A549 (cell line): ENCODE measurements at regions not wholly inside any gene's neighbourhood (a gene's known extent, or its start where the extent isn't known, plus 50 kb on each side); places are given as distances from the start of the nearest gene placed in this dataset.

Source experiments
- CBX8 ChIP-seq: fragments of 200-600 bp; sonication (generic); IDR thresholded peaks from 2 replicates; pipeline ENCODE4 v1.6.1; 2016
- EP300 ChIP-seq, 2 experiments: fragments of >200 bp; sonication (Bioruptor Twin); formaldehyde crosslinking; IDR thresholded peaks; 2 replicates in 1 of 2; 3 replicates in 1 of 2; pipeline ENCODE4 v1.6.1; 2016 to 2017
- HOXA7 ChIP-seq: fragments of 250-450 bp; sonication (Bioruptor Pico); IDR thresholded peaks from 2 replicates; pipeline ENCODE4 v1.5.0; 2020; ENCODE audit warnings: mild to moderate bottlenecking, moderate library complexity
- KDM1A ChIP-seq: fragments of 200-600 bp; sonication (generic); IDR thresholded peaks from 2 replicates; pipeline ENCODE4 v1.6.1; 2016; ENCODE audit warnings: low read depth, mild to moderate bottlenecking
- NFE2L2 ChIP-seq: fragments of 150-350 bp; conservative IDR thresholded peaks from 2 replicates; pipeline ENCODE4 v1.6.1; 2014; ENCODE audit warnings: low read length
- POLR2A ChIP-seq: IDR thresholded peaks from 2 replicates; pipeline ENCODE4 v1.6.1; 2012; ENCODE audit warnings: mild to moderate bottlenecking, low read length
- SMC3 ChIP-seq: fragments of >200 bp; sonication (Bioruptor Twin); formaldehyde crosslinking; IDR thresholded peaks from 3 replicates; pipeline ENCODE4 v1.6.1; 2018; ENCODE audit warnings: inconsistent platforms
- TFCP2L1 ChIP-seq: fragments of 250-450 bp; sonication (Bioruptor Pico); IDR thresholded peaks from 2 replicates; pipeline ENCODE4 v1.5.0; 2021; ENCODE audit warnings: mild to moderate bottlenecking
- TF ChIP-seq, protein P1 (sequence below): fragments of >200 bp; sonication (Bioruptor Twin); formaldehyde crosslinking; IDR thresholded peaks from 3 replicates; pipeline ENCODE4 v1.5.1; 2016
- TF ChIP-seq, protein P2 (sequence below): IDR thresholded peaks from 2 replicates; pipeline ENCODE4 v1.6.1; 2012

DNA sequence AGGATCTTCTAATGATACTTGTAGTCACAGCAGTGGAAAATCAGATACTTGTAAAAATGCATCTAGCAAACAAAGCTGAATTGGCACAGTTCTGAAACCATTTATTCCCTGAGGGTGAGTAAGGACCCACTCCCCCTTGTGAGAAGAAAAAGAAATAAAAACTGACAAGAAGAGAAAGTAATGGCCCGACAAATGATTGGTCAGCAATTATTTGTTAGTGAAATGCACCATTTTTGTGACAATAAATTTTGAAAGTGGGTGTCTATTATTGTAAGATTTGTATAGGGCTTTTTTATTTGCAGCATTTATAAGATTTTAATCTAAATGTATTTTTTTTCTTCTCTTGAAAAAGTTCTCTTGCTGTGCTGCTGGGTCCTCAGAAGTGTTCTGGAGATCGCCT is 600.8 kb downstream of the STK39 start:
- TF ChIP-seq HOXA7 (CRISPR knock-in tag) (no peak), KDM1A (no peak), NFE2L2 (no peak), TFCP2L1 (CRISPR knock-in tag) (no peak), EP300 (IDR thresholded peaks at IDR 0.05) (no peak), CBX8 (no peak), POLR2A (no peak), SMC3 (no peak)
- TF ChIP-seq, protein P1, sequence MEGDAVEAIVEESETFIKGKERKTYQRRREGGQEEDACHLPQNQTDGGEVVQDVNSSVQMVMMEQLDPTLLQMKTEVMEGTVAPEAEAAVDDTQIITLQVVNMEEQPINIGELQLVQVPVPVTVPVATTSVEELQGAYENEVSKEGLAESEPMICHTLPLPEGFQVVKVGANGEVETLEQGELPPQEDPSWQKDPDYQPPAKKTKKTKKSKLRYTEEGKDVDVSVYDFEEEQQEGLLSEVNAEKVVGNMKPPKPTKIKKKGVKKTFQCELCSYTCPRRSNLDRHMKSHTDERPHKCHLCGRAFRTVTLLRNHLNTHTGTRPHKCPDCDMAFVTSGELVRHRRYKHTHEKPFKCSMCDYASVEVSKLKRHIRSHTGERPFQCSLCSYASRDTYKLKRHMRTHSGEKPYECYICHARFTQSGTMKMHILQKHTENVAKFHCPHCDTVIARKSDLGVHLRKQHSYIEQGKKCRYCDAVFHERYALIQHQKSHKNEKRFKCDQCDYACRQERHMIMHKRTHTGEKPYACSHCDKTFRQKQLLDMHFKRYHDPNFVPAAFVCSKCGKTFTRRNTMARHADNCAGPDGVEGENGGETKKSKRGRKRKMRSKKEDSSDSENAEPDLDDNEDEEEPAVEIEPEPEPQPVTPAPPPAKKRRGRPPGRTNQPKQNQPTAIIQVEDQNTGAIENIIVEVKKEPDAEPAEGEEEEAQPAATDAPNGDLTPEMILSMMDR = no peak
- TF ChIP-seq, protein P2, sequence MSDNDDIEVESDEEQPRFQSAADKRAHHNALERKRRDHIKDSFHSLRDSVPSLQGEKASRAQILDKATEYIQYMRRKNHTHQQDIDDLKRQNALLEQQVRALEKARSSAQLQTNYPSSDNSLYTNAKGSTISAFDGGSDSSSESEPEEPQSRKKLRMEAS = no peak
